ENCODE measurements at regions not wholly inside any gene's neighbourhood (a gene's known extent, or its start where the extent isn't known, plus 50 kb on each side); places are given as distances from the start of the nearest gene placed in this dataset.

- TF ChIP-seq CTCF (conservative IDR thresholded peaks at IDR 0.05; ENCODE audit: low read length) (no peak), EZH2phosphoT487 (IDR thresholded peaks at IDR 0.05; ENCODE audit: borderline replicate concordance, low read depth, low read length) (no peak)
These were observed 55.1 kb upstream of the CALN1 start for GRCh38 chr7:72467237-72467636.
